HG03045 (cell line): ENCODE measurements at regions not wholly inside any gene's neighbourhood (a gene's known extent, or its start where the extent isn't known, plus 50 kb on each side); places are given as distances from the start of the nearest gene placed in this dataset.

Experiments used
- ATAC-seq: cut with Tn5 transposase; IDR thresholded peaks from one replicate; pipeline ENCODE4 v1.9.1; 2021; ENCODE audit warnings: mild to moderate bottlenecking, moderate library complexity; ENCODE audit not compliant: unreplicated experiment

DNA sequence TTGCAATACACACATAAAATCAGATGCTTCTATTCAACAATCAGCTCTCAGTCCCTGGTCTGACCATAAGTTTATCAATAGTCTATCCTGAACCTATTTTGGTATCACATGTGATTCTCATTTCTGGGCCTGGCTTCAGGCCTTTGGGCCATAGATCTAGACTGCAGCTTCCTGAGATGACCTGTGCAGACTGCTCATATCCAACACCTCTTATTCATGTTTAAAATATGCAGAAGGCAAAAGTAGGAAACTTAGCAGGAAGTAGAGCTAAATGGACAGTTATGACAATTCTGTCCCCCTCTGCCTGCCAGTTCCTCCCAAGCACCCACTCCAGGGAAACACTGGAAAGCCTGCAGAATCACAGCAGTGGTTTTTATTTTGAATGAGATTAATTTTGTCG lies 53.3 kb downstream of the C7orf25 start:
- ATAC-seq = no peak

GRCh38 chr7:42856605-42856987 lies 55.3 kb downstream of the C7orf25 start:
- no peak for ATAC-seq

GRCh38 chr7:42854571-42855118 lies 57.2 kb downstream of the C7orf25 start:
- ATAC-seq = no peak

DNA sequence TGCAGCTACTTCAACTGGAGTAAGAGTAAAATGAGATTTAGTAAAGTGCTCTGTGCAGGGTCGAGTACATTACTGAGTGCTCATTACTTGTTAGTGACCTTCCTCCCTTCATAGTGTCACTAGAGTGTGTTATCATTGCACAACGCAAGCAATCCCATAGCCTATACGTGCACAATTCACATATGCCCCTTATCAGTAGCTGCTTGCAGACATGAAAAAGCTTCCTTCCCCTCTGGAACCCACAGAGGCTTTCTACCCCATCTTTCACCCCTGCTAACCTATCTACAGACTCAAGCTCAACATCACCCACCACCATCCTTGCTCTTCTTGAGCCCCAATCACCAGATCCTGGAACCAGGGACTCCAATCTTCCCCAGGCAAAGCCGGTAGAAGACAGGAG lies 59.3 kb downstream of the C7orf25 start:
- ATAC-seq = no peak

DNA sequence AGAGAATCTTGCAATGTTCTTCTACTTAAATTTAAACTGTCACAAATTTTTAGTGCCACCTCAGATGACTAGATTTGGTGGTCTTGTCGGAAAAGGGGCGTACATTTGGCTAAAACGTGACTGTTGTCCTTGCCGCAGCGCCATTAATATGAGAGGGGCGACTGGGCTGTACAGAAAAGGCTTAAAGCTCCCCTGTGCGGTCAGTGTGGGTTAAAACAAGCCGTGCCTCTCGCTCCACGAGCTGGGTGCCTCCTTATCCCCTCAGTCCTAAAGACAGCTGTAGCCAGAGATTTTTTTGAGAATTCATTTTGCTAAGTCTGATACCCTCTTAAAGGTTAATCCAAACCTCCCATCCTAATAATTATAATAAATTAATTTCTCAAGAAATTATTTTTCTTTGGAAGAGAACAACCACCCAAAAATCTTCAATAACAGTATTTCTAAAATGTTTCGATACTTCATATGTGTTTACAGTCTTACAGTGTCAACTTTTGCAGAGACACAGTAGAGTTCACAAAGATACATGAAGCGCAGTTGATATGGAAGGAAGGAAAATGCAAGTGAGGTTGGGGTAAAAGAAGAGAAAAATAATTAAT lies 68.6 kb downstream of the C7orf25 start:
- ATAC-seq = no peak

- no peak for ATAC-seq
These were observed 77.2 kb downstream of the C7orf25 start for GRCh38 chr7:42834676-42835075.

DNA sequence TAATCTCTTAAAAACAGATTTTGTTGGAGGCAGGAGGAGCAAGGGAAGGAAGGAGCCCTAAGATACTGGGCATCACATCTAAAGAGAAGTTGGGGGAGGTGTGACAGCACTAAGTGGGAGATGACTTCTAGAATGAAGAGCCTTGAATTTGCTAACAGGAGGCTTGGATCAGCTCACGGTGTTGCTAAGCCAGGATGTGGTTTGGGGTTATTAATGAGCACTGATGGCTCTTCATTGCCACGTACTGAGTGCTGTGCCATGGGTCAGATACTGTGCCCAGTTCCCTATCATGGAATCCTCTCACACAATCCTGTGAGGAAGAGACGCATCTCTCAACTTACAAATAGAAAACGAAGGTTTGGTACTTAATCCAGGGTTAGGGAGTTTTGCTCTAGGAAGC lies 78.5 kb downstream of the C7orf25 start:
- no peak for ATAC-seq

DNA sequence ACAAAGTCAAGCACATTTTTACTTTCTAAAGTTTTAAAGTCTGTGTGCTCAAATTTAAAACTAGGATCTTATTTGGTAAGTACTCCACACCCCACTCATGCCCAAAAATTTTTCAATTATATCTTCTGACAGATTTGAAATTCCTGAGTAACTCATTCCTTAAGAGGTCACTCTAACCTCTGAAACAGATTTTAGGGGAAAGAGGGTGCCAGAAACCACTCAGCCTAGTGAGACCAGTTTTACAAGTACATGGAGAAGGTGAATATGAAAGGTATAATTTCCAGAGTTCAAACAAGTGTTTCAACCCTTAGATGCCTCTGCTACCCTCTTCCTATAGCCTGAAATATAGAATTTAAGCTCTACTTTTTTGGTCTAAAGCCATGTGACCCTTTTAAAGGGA lies 79.2 kb downstream of the C7orf25 start:
- no peak for ATAC-seq

DNA sequence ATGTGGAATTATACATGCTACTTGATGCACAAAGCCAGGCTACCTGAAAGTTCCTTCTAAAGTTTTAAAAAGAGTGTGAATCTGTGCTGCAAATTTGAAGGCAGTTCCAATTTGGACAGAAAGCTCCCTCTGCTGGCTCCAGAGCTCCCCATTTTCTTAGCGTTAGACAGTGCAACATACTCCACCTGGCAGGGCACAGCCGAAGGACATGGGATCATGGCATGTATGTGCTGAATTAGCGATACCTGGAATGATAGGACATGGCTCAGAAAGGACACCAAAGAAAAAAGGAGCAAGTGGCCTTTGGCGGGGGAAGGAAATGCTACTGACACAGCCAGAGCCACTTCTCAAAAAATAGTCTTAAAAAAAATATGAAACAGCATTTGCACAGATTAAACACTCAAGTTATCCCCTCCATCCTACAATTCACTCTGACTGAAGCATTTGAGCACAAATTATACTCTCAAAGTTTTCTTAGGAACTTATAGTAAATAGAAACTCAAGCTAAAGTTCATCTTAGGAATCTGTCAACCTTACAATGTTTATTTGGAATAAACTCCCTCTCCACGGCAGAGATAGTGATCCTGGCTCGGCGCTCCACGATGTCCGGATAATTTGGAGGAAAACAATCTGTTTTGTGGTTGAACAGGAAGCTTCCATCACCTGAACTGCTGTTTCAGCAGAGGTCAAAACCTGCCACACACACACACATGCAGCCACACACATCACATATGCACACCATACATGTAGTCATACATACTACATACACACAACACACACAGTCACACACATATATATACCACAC lies 80.0 kb downstream of the C7orf25 start:
- ATAC-seq = no peak

DNA sequence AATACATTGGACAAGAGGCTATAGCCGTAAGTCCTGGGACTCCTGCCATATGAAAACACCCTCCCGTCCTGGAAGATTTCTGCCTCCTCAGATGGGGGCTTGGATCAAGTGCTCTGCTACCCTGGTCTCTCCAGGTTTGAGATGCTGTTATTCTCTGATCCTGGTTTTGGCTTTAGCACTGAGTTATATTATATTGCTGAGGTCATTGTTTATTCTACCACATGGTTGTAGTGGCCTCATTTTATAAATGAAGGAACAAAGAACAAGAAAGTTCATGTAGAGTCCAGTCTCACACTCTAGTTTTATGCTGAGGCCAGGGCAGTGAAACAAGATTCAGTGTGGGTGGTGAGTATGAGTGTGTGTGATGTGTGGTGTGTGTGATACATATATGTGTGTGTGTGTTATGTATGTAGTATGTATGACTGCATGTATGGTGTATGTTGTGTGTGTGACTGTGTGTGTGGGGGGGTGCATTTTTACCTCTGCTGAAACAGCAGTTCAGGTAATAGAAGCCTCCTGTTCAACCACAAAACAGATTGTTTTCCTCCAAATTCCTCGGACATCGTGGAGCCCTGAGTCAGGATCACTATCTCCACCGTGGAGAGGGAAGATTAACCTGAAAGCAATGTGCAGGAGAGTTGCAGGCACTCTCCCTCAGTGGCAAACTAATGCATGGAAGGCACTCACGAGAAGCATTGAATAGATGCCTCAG lies 80.7 kb downstream of the C7orf25 start:
- no peak for ATAC-seq

- ATAC-seq = no peak
These were observed 99.1 kb downstream of the C7orf25 start for GRCh38 chr7:42812779-42813178.

DNA sequence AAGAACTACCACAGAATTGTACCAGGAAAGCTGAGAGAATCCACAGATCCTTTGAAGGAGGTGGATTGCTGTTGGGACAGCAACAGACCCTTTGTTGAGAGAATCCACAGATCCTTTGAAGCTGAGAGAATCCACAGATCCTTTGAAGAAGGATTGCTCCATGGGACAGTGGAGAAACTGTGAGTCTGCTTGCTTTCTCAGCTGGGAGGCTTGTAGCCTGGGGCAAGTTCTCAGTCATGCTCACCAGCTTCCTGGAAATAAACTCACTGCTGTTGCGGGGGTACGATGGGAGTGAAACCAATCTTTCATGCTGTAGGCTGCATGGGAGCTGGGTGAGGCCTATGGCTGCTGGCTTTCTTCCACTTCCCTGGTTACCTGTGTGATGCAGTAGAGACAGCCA lies 106.3 kb downstream of the C7orf25 start:
- ATAC-seq = no peak

GRCh38 chr7:42794673-42795072 lies 117.2 kb downstream of the C7orf25 start:
- ATAC-seq = no peak

GRCh38 chr7:42792841-42793240 lies 119.0 kb downstream of the C7orf25 start:
- no peak for ATAC-seq

GRCh38 chr7:42790196-42790595 lies 121.7 kb downstream of the C7orf25 start:
- ATAC-seq = no peak

GRCh38 chr7:42774436-42774835 lies 137.4 kb downstream of the C7orf25 start:
- no peak for ATAC-seq

DNA sequence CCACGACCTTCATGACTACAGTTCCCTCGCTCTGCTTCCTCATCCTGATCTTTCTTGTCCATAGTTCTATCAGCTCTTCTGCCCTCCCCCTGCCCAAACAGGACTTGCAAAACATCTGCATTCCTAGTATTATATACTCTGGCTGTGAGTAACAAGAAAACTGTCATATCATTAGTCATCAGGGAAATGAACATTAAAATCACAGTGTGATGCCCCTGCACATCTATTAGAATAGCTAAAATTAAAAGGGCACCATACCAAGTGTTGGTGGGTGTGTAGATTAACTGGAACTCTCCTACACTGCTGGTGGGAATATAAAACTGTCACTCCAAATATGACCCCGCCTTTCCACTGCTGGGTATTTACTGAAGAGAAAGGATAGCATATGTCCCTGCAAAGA lies 141.8 kb downstream of the C7orf25 start:
- ATAC-seq = no peak

- no peak for ATAC-seq
These were observed 143.8 kb downstream of the C7orf25 start for GRCh38 chr7:42768045-42768444.

DNA sequence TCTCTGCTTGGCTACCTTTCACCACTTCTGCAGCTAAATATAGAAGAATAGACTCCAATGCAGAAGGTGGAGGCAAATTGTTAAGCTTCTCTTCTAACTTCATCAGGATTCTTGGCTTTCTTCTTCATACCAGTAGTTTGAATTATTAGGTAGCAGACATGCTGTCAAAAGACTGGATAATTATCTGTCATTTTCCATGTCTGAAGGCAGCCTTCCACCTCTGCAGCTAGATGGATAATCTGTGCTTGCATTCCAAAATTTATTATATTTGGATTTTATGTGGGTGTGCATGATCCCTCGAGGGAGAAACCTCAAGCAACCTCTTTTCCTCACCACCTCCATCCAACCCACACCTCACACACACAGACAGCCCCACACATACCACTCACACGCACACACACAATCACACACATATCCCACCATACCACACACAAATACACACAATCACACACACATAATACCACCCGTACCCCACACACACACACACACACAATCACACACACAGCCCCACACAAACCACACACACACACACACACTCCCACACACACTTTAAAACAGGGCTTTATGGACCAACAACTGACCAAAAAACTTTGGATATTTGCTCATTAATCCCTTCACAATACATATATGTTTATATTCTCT lies 145.0 kb downstream of the C7orf25 start:
- no peak for ATAC-seq

DNA sequence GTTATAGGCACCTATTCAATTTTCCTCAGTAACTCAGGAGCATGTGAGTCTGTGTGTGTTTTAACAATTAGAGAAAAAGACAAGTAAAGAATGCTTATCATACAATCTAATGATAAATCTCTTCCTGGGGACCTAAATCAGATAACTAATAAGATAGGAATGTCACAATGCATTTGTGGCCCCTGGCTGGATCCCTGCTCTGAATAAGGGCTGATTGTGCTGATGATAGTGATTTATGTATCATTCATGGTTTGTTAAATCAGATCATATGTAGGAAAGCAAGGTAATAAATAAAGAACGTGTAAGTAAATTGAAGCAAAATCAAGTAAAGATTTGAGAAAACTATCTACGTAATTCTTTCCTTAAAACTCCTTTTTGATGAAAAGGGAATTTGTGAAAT lies 145.9 kb downstream of the C7orf25 start:
- ATAC-seq = no peak

GRCh38 chr7:42763137-42763551 lies 148.7 kb downstream of the C7orf25 start:
- ATAC-seq = no peak
